Stomach (tissue), 4 donors: ENCODE measurements at regions not wholly inside any gene's neighbourhood (a gene's known extent, or its start where the extent isn't known, plus 50 kb on each side); places are given as distances from the start of the nearest gene placed in this dataset.

Source experiments
- CTCF ChIP-seq, 7 experiments: fragments of 450-650 bp in 4 of 7; fragments of 200-600 bp in 3 of 7; sonication (generic) in 3 of 7; IDR thresholded peaks; one replicate each; pipeline ENCODE4 v1.5.1; 2016 to 2019; ENCODE audit warnings: antibody characterized with exemption in 7 of 7, control low read depth in 2 of 7, mild to moderate bottlenecking in 1 of 7
- EP300 ChIP-seq: sonication (generic); formaldehyde crosslinking; IDR thresholded peaks from one replicate; pipeline ENCODE4 v1.6.1; 2017; ENCODE audit warnings: antibody characterized with exemption
- POLR2A ChIP-seq, 4 donors: fragments of 450-650 bp; IDR thresholded peaks; one replicate each; pipeline ENCODE4 v1.6.1; 2016; ENCODE audit warnings: antibody characterized with exemption in 4 of 4, control low read depth in 2 of 4, mild to moderate bottlenecking in 1 of 4, moderate library complexity in 1 of 4
- POLR2AphosphoS5 ChIP-seq, 3 donors: sonication (generic); formaldehyde crosslinking; IDR thresholded peaks; one replicate each; pipeline ENCODE4 v1.6.1; 2016; ENCODE audit warnings: antibody characterized with exemption in 3 of 3

- no peak for TF ChIP-seq POLR2A (IDR thresholded peaks at IDR 0.05)
- TF ChIP-seq CTCF (IDR thresholded peaks at IDR 0.05), result no peak
- TF ChIP-seq POLR2AphosphoS5 (IDR thresholded peaks at IDR 0.05), result no peak
- no peak for TF ChIP-seq EP300
Observed at GRCh38 chr13:98089246-98089645, 53.6 kb upstream of the FARP1 start.
